NCI-H1417 (cell line): ENCODE measurements at regions not wholly inside any gene's neighbourhood (a gene's known extent, or its start where the extent isn't known, plus 50 kb on each side); places are given as distances from the start of the nearest gene placed in this dataset.

ENCODE experiments used
- DNase-seq, 3 experiments: peaks; one replicate each; lab custom pipeline; 2025; lab: John Stamatoyannopoulos, UW

- DNase-seq: peak in 1 of 3 experiments; percentile 40
These were observed 142.8 kb downstream of the LSM5 start for GRCh38 chr7:32347244-32347828.

- no peak for DNase-seq
These were observed 143.9 kb downstream of the LSM5 start for GRCh38 chr7:32346253-32346652.

GRCh38 chr7:32336726-32337125 is 153.5 kb downstream of the LSM5 start:
- DNase-seq: no peak

- DNase-seq: no peak
These were observed 155.1 kb downstream of the LSM5 start for GRCh38 chr7:32335107-32335506.

- no peak for DNase-seq
These were observed 159.6 kb downstream of the LSM5 start for GRCh38 chr7:32330602-32331001.

- no peak for DNase-seq
These were observed 164.1 kb downstream of the LSM5 start for GRCh38 chr7:32326078-32326477.

GRCh38 chr7:32323712-32324111 is 166.5 kb downstream of the LSM5 start:
- DNase-seq: no peak

- no peak for DNase-seq
These were observed 171.2 kb downstream of the LSM5 start for GRCh38 chr7:32319012-32319382.

GRCh38 chr7:32318300-32319011 is 171.7 kb downstream of the LSM5 start:
- no peak for DNase-seq

GRCh38 chr7:32316839-32317238 is 173.3 kb downstream of the LSM5 start:
- DNase-seq: no peak

GRCh38 chr7:32314761-32315160 is 175.4 kb downstream of the LSM5 start:
- no peak for DNase-seq

- DNase-seq: no peak
These were observed 188.8 kb downstream of the LSM5 start for GRCh38 chr7:32301427-32301826.

GRCh38 chr7:32299133-32299702 is 191.0 kb downstream of the LSM5 start:
- no peak for DNase-seq

GRCh38 chr7:32298408-32299132 is 191.6 kb downstream of the LSM5 start:
- no peak for DNase-seq

GRCh38 chr7:32293833-32294232 is 196.3 kb downstream of the LSM5 start:
- DNase-seq: no peak

- DNase-seq: no peak
These were observed 200.3 kb downstream of the LSM5 start for GRCh38 chr7:32289651-32290414.

- DNase-seq: no peak
These were observed 204.5 kb downstream of the LSM5 start for GRCh38 chr7:32285698-32286097.

- DNase-seq: no peak
These were observed 206.6 kb downstream of the LSM5 start for GRCh38 chr7:32283546-32283945.

- DNase-seq: no peak
These were observed 209.3 kb upstream of the PDE1C start for GRCh38 chr7:32279500-32279899.

- no peak for DNase-seq
These were observed 205.2 kb upstream of the PDE1C start for GRCh38 chr7:32275216-32276009.

GRCh38 chr7:32273297-32273696 is 203.1 kb upstream of the PDE1C start:
- DNase-seq: no peak
